Liver (tissue), 8 donors: ENCODE measurements at regions not wholly inside any gene's neighbourhood (a gene's known extent, or its start where the extent isn't known, plus 50 kb on each side); places are given as distances from the start of the nearest gene placed in this dataset.

Experiments
- DNase-seq: peaks from one replicate; pipeline ENCODE4 v3.0.0-alpha.2; 2017; ENCODE audit warnings: low spot score
- H3K27ac ChIP-seq, 2 donors: one replicate each; pipeline ENCODE4 v1.7.0; 2013; ENCODE audit warnings: inconsistent platforms in 2 of 2, low read length in 2 of 2, control low read depth in 1 of 2, low read depth in 1 of 2, mild to moderate bottlenecking in 1 of 2
- H3K27me3 ChIP-seq, 4 donors: one replicate each; pipeline versions ENCODE4 v1.6.1 to v1.7.0; 2013; ENCODE audit warnings: low read length in 3 of 4, inconsistent platforms in 1 of 4, mild to moderate bottlenecking in 1 of 4, moderate library complexity in 1 of 4; ENCODE audit not compliant: control insufficient read depth in 4 of 4, insufficient read depth in 4 of 4
- H3K36me3 ChIP-seq, 4 donors: one replicate each; pipeline versions ENCODE4 v1.6.1 to v1.7.0; 2013; ENCODE audit warnings: low read length in 3 of 4, mild to moderate bottlenecking in 3 of 4, low read depth in 1 of 4, moderate library complexity in 1 of 4; ENCODE audit not compliant: control insufficient read depth in 4 of 4, insufficient read depth in 3 of 4
- H3K4me1 ChIP-seq, 4 donors: one replicate each; pipeline versions ENCODE4 v1.6.1 to v1.7.0; 2013; ENCODE audit warnings: low read length in 3 of 4, mild to moderate bottlenecking in 3 of 4, moderate library complexity in 1 of 4; ENCODE audit not compliant: control insufficient read depth in 4 of 4, insufficient read depth in 4 of 4
- H3K4me3 ChIP-seq, 3 donors: one replicate each; pipeline versions ENCODE4 v1.6.1 to v1.7.0; 2013; ENCODE audit warnings: low read length in 3 of 3, control low read depth in 1 of 3, low read depth in 1 of 3, mild to moderate bottlenecking in 1 of 3
- H3K9ac ChIP-seq, 2 donors: one replicate each; pipeline ENCODE4 v1.7.0; 2013; ENCODE audit warnings: low read length in 2 of 2, mild to moderate bottlenecking in 2 of 2, moderate library complexity in 2 of 2, control low read depth in 1 of 2, low read depth in 1 of 2
- H3K9me3 ChIP-seq, 4 donors: one replicate each; pipeline versions ENCODE4 v1.6.1 to v1.7.0; 2013; ENCODE audit warnings: low read length in 3 of 4; ENCODE audit not compliant: control insufficient read depth in 4 of 4
- EGR1 ChIP-seq, 2 donors: IDR thresholded peaks; 2 replicates each; pipeline ENCODE4 v1.6.1; 2016 to 2018; ENCODE audit warnings: antibody characterized with exemption in 2 of 2, low read depth in 2 of 2
- FOXA1 ChIP-seq: IDR thresholded peaks from 2 replicates; pipeline ENCODE4 v1.6.1; 2016; ENCODE audit warnings: antibody characterized with exemption
- FOXA2 ChIP-seq: IDR thresholded peaks from 2 replicates; pipeline ENCODE4 v1.6.1; 2016; ENCODE audit warnings: antibody characterized with exemption
- HNF4A ChIP-seq, 2 donors: conservative IDR thresholded peaks; 2 replicates each; pipeline ENCODE4 v1.6.1; 2016; ENCODE audit warnings: antibody characterized with exemption in 2 of 2, mild to moderate bottlenecking in 2 of 2
- HNF4G ChIP-seq: IDR thresholded peaks from 2 replicates; pipeline ENCODE4 v1.6.1; 2016; ENCODE audit warnings: antibody characterized with exemption
- JUND ChIP-seq, 2 donors: IDR thresholded peaks; 2 replicates each; pipeline ENCODE4 v1.6.1; 2016; ENCODE audit warnings: antibody characterized with exemption in 2 of 2
- NR2F2 ChIP-seq: IDR thresholded peaks from 2 replicates; pipeline ENCODE4 v1.6.1; 2016; ENCODE audit warnings: antibody characterized with exemption
- RAD21 ChIP-seq, 2 donors: IDR thresholded peaks; 2 replicates each; pipeline ENCODE4 v1.6.1; 2016; ENCODE audit warnings: antibody characterized with exemption in 2 of 2, mild to moderate bottlenecking in 2 of 2
- RXRA ChIP-seq, 2 donors: IDR thresholded peaks; 2 replicates each; pipeline ENCODE4 v1.6.1; 2017 to 2018; ENCODE audit warnings: antibody characterized with exemption in 2 of 2, mild to moderate bottlenecking in 1 of 2
- SP1 ChIP-seq: IDR thresholded peaks from 2 replicates; pipeline ENCODE4 v1.6.1; 2018; ENCODE audit warnings: antibody characterized with exemption, mild to moderate bottlenecking
- TAF1 ChIP-seq: conservative IDR thresholded peaks from 2 replicates; pipeline ENCODE4 v1.6.1; 2016; ENCODE audit warnings: antibody characterized with exemption, mild to moderate bottlenecking
- YY1 ChIP-seq: IDR thresholded peaks from 2 replicates; pipeline ENCODE4 v1.6.1; 2016; ENCODE audit warnings: antibody characterized with exemption, mild to moderate bottlenecking
- WGBS: extraction: QIAGEN DNeasy Blood & Tissue Kit; methylation state at CpG from one replicate; pipeline ENCODE4 v1.1.7; 2013; 5-methylcytosine and 5-hydroxymethylcytosine counted together
- TF ChIP-seq, protein P1 (sequence below): IDR thresholded peaks from 2 replicates; pipeline ENCODE4 v1.6.1; 2016; ENCODE audit warnings: antibody characterized with exemption
- TF ChIP-seq, protein P2 (sequence below): IDR thresholded peaks from 2 replicates; pipeline ENCODE4 v1.6.1; 2016; ENCODE audit warnings: antibody characterized with exemption
- TF ChIP-seq, protein P3 (sequence below): IDR thresholded peaks from 2 replicates; pipeline ENCODE4 v1.6.1; 2016; ENCODE audit warnings: antibody characterized with exemption, mild to moderate bottlenecking
- TF ChIP-seq, protein P4 (sequence below): IDR thresholded peaks from 2 replicates; pipeline ENCODE4 v1.6.1; 2016; ENCODE audit warnings: antibody characterized with exemption
- TF ChIP-seq, protein P5 (sequence below): fragments of 150-350 bp; IDR thresholded peaks from 2 replicates; pipeline ENCODE4 v1.5.1; 2017; ENCODE audit warnings: improper control_type of control experiment, low read depth, low read length; ENCODE audit not compliant: missing input control
- donor health status: healthy.
- donor health status: healthy.
- donor health status: healthy.
- donor health status: healthy.
- donor health status: healthy.

DNA sequence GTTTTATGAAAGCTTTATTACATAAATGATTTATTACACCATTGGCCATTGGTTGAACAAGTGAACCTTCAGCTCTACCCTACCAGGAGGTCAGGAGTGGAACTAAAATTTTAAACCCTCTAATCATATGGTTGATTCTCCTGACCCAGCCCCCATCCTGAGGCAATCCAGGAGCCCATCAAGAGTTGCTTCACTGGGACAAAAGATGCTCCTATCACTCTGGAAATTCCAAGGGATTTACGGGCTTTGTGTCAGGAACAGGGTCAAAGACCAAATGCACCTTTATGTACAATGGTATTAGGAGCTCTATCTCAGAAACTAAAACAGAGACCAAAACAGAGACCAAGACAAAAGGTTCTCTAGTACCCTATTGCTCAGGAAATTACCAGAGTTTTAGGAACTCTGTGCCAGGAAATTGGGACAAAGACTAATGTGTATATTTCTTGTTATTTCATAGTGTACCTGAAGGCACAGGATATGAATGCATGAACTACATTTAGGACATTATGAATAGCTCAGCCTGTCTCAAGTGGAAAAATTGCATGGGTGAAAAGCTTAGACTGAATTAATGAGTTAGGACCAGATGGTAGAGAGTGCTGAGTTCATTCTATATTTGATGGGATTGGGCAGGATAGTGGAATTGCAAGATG, 171.7 kb upstream of the FLRT2 start:
- DNase-seq: no peak
- H3K4me1 ChIP-seq: no peaks in the 10 kb centered on the region
- H3K27ac ChIP-seq: no peak overlapping the region
- peaks cover 0 to 4% (median 0%) of the 10 kb centered on the region in 4 donors for H3K9me3 ChIP-seq
- no peak overlapping the region for H3K9ac ChIP-seq
- H3K4me3 ChIP-seq: no peak overlapping the region
- H3K27me3 ChIP-seq: no peaks in the 10 kb centered on the region
- TF ChIP-seq, protein P1, sequence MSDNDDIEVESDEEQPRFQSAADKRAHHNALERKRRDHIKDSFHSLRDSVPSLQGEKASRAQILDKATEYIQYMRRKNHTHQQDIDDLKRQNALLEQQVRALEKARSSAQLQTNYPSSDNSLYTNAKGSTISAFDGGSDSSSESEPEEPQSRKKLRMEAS: no peak
- TF ChIP-seq RXRA (IDR thresholded peaks at IDR 0.05): no peak
- no peak for TF ChIP-seq HNF4A (conservative IDR thresholded peaks at IDR 0.05)
- H3K36me3 ChIP-seq: no peaks in the 10 kb centered on the region
- WGBS: 75% methylated on average over 1 of the region's 1 CpG

DNA sequence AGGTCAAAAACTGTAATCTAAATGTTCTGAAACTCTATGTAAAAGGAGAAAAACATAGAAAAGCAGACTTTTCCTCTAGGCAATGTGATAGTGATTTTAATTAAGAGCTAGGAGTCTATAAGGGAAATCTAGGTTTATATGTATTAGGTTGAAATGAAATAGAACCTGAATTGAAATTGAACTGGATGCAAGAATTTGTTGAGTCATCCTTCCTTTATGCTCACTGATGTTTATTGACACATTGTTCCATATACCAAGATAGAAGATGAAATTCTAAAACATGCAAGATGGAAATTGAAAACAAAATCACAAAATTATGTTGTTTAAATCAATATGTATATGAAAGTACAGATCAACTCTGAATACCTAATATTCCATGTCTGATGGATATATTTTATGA, 170.4 kb upstream of the FLRT2 start:
- Histone ChIP-seq H3K27ac (no peak overlapping the region), H3K4me3 (no peak overlapping the region), H3K9me3 (peaks cover 0 to 2% (median 0%) of the 10 kb centered on the region in 4 donors), H3K27me3 (no peaks in the 10 kb centered on the region), H3K9ac (no peak overlapping the region), H3K36me3 (no peaks in the 10 kb centered on the region), H3K4me1 (no peaks in the 10 kb centered on the region)
- TF ChIP-seq RAD21 (IDR thresholded peaks at IDR 0.05) (no peak), EGR1 (IDR thresholded peaks at IDR 0.05; ENCODE audit: low read depth in 2 of 2) (no peak), TAF1 (no peak), YY1 (no peak), HNF4A (conservative IDR thresholded peaks at IDR 0.05) (no peak), SP1 (no peak), JUND (IDR thresholded peaks at IDR 0.05) (no peak), FOXA2 (no peak), NR2F2 (no peak), FOXA1 (no peak), RXRA (IDR thresholded peaks at IDR 0.05) (no peak), HNF4G (no peak)
- TF ChIP-seq, protein P2, sequence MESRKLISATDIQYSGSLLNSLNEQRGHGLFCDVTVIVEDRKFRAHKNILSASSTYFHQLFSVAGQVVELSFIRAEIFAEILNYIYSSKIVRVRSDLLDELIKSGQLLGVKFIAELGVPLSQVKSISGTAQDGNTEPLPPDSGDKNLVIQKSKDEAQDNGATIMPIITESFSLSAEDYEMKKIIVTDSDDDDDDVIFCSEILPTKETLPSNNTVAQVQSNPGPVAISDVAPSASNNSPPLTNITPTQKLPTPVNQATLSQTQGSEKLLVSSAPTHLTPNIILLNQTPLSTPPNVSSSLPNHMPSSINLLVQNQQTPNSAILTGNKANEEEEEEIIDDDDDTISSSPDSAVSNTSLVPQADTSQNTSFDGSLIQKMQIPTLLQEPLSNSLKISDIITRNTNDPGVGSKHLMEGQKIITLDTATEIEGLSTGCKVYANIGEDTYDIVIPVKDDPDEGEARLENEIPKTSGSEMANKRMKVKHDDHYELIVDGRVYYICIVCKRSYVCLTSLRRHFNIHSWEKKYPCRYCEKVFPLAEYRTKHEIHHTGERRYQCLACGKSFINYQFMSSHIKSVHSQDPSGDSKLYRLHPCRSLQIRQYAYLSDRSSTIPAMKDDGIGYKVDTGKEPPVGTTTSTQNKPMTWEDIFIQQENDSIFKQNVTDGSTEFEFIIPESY: no peak
- TF ChIP-seq, protein P3, sequence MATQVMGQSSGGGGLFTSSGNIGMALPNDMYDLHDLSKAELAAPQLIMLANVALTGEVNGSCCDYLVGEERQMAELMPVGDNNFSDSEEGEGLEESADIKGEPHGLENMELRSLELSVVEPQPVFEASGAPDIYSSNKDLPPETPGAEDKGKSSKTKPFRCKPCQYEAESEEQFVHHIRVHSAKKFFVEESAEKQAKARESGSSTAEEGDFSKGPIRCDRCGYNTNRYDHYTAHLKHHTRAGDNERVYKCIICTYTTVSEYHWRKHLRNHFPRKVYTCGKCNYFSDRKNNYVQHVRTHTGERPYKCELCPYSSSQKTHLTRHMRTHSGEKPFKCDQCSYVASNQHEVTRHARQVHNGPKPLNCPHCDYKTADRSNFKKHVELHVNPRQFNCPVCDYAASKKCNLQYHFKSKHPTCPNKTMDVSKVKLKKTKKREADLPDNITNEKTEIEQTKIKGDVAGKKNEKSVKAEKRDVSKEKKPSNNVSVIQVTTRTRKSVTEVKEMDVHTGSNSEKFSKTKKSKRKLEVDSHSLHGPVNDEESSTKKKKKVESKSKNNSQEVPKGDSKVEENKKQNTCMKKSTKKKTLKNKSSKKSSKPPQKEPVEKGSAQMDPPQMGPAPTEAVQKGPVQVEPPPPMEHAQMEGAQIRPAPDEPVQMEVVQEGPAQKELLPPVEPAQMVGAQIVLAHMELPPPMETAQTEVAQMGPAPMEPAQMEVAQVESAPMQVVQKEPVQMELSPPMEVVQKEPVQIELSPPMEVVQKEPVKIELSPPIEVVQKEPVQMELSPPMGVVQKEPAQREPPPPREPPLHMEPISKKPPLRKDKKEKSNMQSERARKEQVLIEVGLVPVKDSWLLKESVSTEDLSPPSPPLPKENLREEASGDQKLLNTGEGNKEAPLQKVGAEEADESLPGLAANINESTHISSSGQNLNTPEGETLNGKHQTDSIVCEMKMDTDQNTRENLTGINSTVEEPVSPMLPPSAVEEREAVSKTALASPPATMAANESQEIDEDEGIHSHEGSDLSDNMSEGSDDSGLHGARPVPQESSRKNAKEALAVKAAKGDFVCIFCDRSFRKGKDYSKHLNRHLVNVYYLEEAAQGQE: no peak
- TF ChIP-seq, protein P4, sequence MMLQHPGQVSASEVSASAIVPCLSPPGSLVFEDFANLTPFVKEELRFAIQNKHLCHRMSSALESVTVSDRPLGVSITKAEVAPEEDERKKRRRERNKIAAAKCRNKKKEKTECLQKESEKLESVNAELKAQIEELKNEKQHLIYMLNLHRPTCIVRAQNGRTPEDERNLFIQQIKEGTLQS: no peak
- TF ChIP-seq, protein P5, sequence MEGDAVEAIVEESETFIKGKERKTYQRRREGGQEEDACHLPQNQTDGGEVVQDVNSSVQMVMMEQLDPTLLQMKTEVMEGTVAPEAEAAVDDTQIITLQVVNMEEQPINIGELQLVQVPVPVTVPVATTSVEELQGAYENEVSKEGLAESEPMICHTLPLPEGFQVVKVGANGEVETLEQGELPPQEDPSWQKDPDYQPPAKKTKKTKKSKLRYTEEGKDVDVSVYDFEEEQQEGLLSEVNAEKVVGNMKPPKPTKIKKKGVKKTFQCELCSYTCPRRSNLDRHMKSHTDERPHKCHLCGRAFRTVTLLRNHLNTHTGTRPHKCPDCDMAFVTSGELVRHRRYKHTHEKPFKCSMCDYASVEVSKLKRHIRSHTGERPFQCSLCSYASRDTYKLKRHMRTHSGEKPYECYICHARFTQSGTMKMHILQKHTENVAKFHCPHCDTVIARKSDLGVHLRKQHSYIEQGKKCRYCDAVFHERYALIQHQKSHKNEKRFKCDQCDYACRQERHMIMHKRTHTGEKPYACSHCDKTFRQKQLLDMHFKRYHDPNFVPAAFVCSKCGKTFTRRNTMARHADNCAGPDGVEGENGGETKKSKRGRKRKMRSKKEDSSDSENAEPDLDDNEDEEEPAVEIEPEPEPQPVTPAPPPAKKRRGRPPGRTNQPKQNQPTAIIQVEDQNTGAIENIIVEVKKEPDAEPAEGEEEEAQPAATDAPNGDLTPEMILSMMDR: no peak
- TF ChIP-seq, protein P1: no peak
- no peak for DNase-seq
